Neutrophil (primary cell): ENCODE measurements at regions not wholly inside any gene's neighbourhood (a gene's known extent, or its start where the extent isn't known, plus 50 kb on each side); places are given as distances from the start of the nearest gene placed in this dataset.

Experiments
- H3K27ac ChIP-seq: fragments of 200-600 bp; sonication (generic); 2 replicates; pipeline ENCODE4 v1.5.1; 2016; ENCODE audit warnings: mild to moderate bottlenecking, moderate library complexity
- H3K27me3 ChIP-seq: fragments of 200-600 bp; sonication (generic); 2 replicates; pipeline ENCODE4 v1.6.0; 2016; ENCODE audit warnings: mild to moderate bottlenecking
- H3K36me3 ChIP-seq: fragments of 200-600 bp; sonication (generic); 2 replicates; pipeline ENCODE4 v1.5.1; 2017
- H3K4me1 ChIP-seq, 2 experiments: fragments of 200-600 bp in 1 of 2; sonication (generic) in 1 of 2; 1 replicate in 1 of 2; 2 replicates in 1 of 2; pipeline versions ENCODE4 v1.5.1 to v1.6.1; 2013 to 2016; ENCODE audit warnings: low read depth in 1 of 2, low read length in 1 of 2, mild to moderate bottlenecking in 1 of 2, moderate library complexity in 1 of 2; ENCODE audit not compliant: control insufficient read depth in 1 of 2, insufficient read depth in 1 of 2
- H3K4me3 ChIP-seq, 2 experiments: fragments of 200-600 bp in 1 of 2; sonication (generic) in 1 of 2; 1 replicate in 1 of 2; 2 replicates in 1 of 2; pipeline ENCODE4 v1.5.1; 2013 to 2016; ENCODE audit warnings: low read depth in 1 of 2, low read length in 1 of 2, mild to moderate bottlenecking in 1 of 2, moderate library complexity in 1 of 2
- H3K9me3 ChIP-seq: fragments of 200-600 bp; sonication (generic); 2 replicates; pipeline ENCODE4 v1.5.1; 2016
- CTCF ChIP-seq: fragments of 200-600 bp; sonication (generic); IDR thresholded peaks from 2 replicates; pipeline ENCODE4 v1.5.1; 2016; ENCODE audit warnings: antibody characterized with exemption

- H3K9me3 ChIP-seq: no peaks in the 10 kb centered on the region
- TF ChIP-seq CTCF: no peak
- no peak overlapping the region for H3K27ac ChIP-seq
- no peaks in the 10 kb centered on the region for H3K36me3 ChIP-seq
- H3K4me1 ChIP-seq: no peaks in the 10 kb centered on the region
- no peaks in the 10 kb centered on the region for H3K27me3 ChIP-seq
- H3K4me3 ChIP-seq: no peak overlapping the region
These were observed 73.3 kb upstream of the GHITM start for GRCh38 chr10:84065804-84066601.

- no peak overlapping the region for H3K27ac ChIP-seq
- no peak for TF ChIP-seq CTCF
These were observed 64.8 kb upstream of the GHITM start for GRCh38 chr10:84074521-84074920.

GRCh38 chr10:84075226-84076046 is 63.9 kb upstream of the GHITM start:
- Histone ChIP-seq H3K9me3 (no peaks in the 10 kb centered on the region), H3K36me3 (no peaks in the 10 kb centered on the region), H3K4me3 (no peak overlapping the region), H3K27me3 (no peaks in the 10 kb centered on the region), H3K27ac (no peak overlapping the region), H3K4me1 (no peaks in the 10 kb centered on the region)
- TF ChIP-seq CTCF: no peak

More at GRCh38 chr10:84074521-84074920, 64.8 kb upstream of the GHITM start:
- Histone ChIP-seq H3K27me3 (no peaks in the 10 kb centered on the region), H3K4me1 (no peaks in the 10 kb centered on the region), H3K4me3 (no peak overlapping the region), H3K9me3 (no peaks in the 10 kb centered on the region), H3K36me3 (no peaks in the 10 kb centered on the region)

GRCh38 chr10:84076047-84076388 is 63.3 kb upstream of the GHITM start:
- no peak overlapping the region for H3K4me3 ChIP-seq
- no peaks in the 10 kb centered on the region for H3K27me3 ChIP-seq
- no peak for TF ChIP-seq CTCF
- no peaks in the 10 kb centered on the region for H3K9me3 ChIP-seq
- no peaks in the 10 kb centered on the region for H3K36me3 ChIP-seq
- H3K27ac ChIP-seq: no peak overlapping the region
- H3K4me1 ChIP-seq: no peaks in the 10 kb centered on the region

- Histone ChIP-seq H3K27me3 (no peaks in the 10 kb centered on the region), H3K27ac (no peak overlapping the region), H3K36me3 (no peaks in the 10 kb centered on the region), H3K4me3 (no peak overlapping the region), H3K4me1 (no peaks in the 10 kb centered on the region), H3K9me3 (no peaks in the 10 kb centered on the region)
- no peak for TF ChIP-seq CTCF
These were observed 62.6 kb upstream of the GHITM start for GRCh38 chr10:84076540-84077195.
